H9 (cell line): ENCODE measurements at regions not wholly inside any gene's neighbourhood (a gene's known extent, or its start where the extent isn't known, plus 50 kb on each side); places are given as distances from the start of the nearest gene placed in this dataset.

Experiments used
- DNase-seq: peaks from one replicate; pipeline ENCODE4 v3.0.0-alpha.2; 2017
- H2AFZ ChIP-seq: one replicate; pipeline ENCODE4 v1.6.1; 2013; ENCODE audit warnings: mild to moderate bottlenecking, low read length, control low read depth, moderate library complexity
- H2AK5ac ChIP-seq: 2 replicates; pipeline ENCODE4 v1.6.1; 2013; ENCODE audit warnings: low read length, control low read depth, mixed read lengths; ENCODE audit not compliant: insufficient read length
- H2BK120ac ChIP-seq: one replicate; pipeline ENCODE4 v1.6.1; 2013; ENCODE audit warnings: low read depth, mild to moderate bottlenecking, low read length, control low read depth, inconsistent platforms; ENCODE audit not compliant: poor library complexity, severe bottlenecking
- H2BK12ac ChIP-seq: 2 replicates; pipeline ENCODE4 v1.6.1; 2013; ENCODE audit warnings: low read length, control low read depth, mixed read lengths, low read depth; ENCODE audit not compliant: insufficient read length
- H2BK15ac ChIP-seq: 2 replicates; pipeline ENCODE4 v1.6.1; 2013; ENCODE audit warnings: low read depth, low read length, control low read depth
- H2BK20ac ChIP-seq: one replicate; pipeline ENCODE4 v1.6.1; 2013; ENCODE audit warnings: low read depth, mild to moderate bottlenecking, low read length, control low read depth, inconsistent platforms; ENCODE audit not compliant: poor library complexity, severe bottlenecking
- H2BK5ac ChIP-seq: 2 replicates; pipeline ENCODE4 v1.6.1; 2013; ENCODE audit warnings: low read length, control low read depth, mixed read lengths; ENCODE audit not compliant: insufficient read length
- H3K14ac ChIP-seq: 2 replicates; pipeline ENCODE4 v1.6.1; 2013; ENCODE audit warnings: low read length, control low read depth; ENCODE audit not compliant: insufficient read depth
- H3K18ac ChIP-seq: 2 replicates; pipeline ENCODE4 v1.6.1; 2013; ENCODE audit warnings: low read depth, mild to moderate bottlenecking, mixed read lengths, low read length, control low read depth; ENCODE audit not compliant: insufficient read length
- H3K23ac ChIP-seq: 2 replicates; pipeline ENCODE4 v1.6.1; 2013; ENCODE audit warnings: low read length, control low read depth, mixed read lengths, low read depth; ENCODE audit not compliant: insufficient read length
- H3K23me2 ChIP-seq: 2 replicates; pipeline ENCODE4 v1.6.1; 2013; ENCODE audit warnings: low read depth, mild to moderate bottlenecking, mixed read lengths, low read length, control low read depth; ENCODE audit not compliant: insufficient read length, poor library complexity, severe bottlenecking
- H3K27ac ChIP-seq: 2 replicates; pipeline ENCODE4 v1.5.1; 2013; ENCODE audit warnings: low read length, control low read depth, mixed read lengths, low read depth; ENCODE audit not compliant: insufficient read length
- H3K27me3 ChIP-seq: 2 replicates; pipeline ENCODE4 v1.6.1; 2013; ENCODE audit warnings: low read length, control low read depth, inconsistent platforms; ENCODE audit not compliant: insufficient read depth
- H3K4ac ChIP-seq: 2 replicates; pipeline ENCODE4 v1.6.1; 2013; ENCODE audit warnings: low read depth, mild to moderate bottlenecking, control low read depth, inconsistent platforms, low read length, moderate library complexity
- H3K4me1 ChIP-seq: 2 replicates; pipeline ENCODE4 v1.6.1; 2013; ENCODE audit warnings: low read length, control low read depth, inconsistent platforms; ENCODE audit not compliant: insufficient read depth
- H3K4me2 ChIP-seq: 2 replicates; pipeline ENCODE4 v1.6.1; 2013; ENCODE audit warnings: low read length, control low read depth, mixed read lengths; ENCODE audit not compliant: insufficient read length, insufficient read depth
- H3K56ac ChIP-seq: 2 replicates; pipeline ENCODE4 v1.6.1; 2013; ENCODE audit warnings: low read depth, mild to moderate bottlenecking, mixed read lengths, low read length, control low read depth; ENCODE audit not compliant: insufficient read length
- H3K79me1 ChIP-seq: 2 replicates; pipeline ENCODE4 v1.6.1; 2013; ENCODE audit warnings: low read depth, mild to moderate bottlenecking, moderate library complexity, low read length, control low read depth, inconsistent platforms; ENCODE audit not compliant: insufficient read depth, poor library complexity, severe bottlenecking
- H3K79me2 ChIP-seq: 2 replicates; pipeline ENCODE4 v1.6.1; 2013; ENCODE audit warnings: low read length, control low read depth, inconsistent platforms; ENCODE audit not compliant: insufficient read depth
- H3K9ac ChIP-seq: 2 replicates; pipeline ENCODE4 v1.6.1; 2013; ENCODE audit warnings: low read length, control low read depth, mixed read lengths; ENCODE audit not compliant: insufficient read length; ENCODE audit errors: extremely low read depth
- H3K9me3 ChIP-seq: one replicate; pipeline ENCODE4 v1.6.1; 2013; ENCODE audit warnings: low read depth, low read length, inconsistent platforms; ENCODE audit not compliant: control insufficient read depth
- H3T11ph ChIP-seq: one replicate; pipeline ENCODE4 v1.6.1; 2013; ENCODE audit warnings: mild to moderate bottlenecking, low read length, control low read depth, inconsistent platforms
- H4K20me1 ChIP-seq: one replicate; pipeline ENCODE4 v1.6.1; 2013; ENCODE audit not compliant: control insufficient read depth, insufficient read length, insufficient read depth
- H4K5ac ChIP-seq: 2 replicates; pipeline ENCODE4 v1.6.1; 2013; ENCODE audit warnings: low read depth, mild to moderate bottlenecking, mixed read lengths, low read length, control low read depth; ENCODE audit not compliant: insufficient read length
- H4K8ac ChIP-seq: replicated peaks from 2 replicates; pipeline ENCODE4 v1.6.1; 2013; ENCODE audit warnings: low read length, control low read depth, mixed read lengths, low read depth; ENCODE audit not compliant: insufficient read length
- H4K91ac ChIP-seq: 2 replicates; pipeline ENCODE4 v1.6.1; 2013; ENCODE audit warnings: low read depth, mild to moderate bottlenecking, moderate library complexity, mixed read lengths, low read length, control low read depth; ENCODE audit not compliant: insufficient read length
- H3K27ac Mint-ChIP-seq, 3 experiments: 2 replicates in 2 of 3; 3 replicates in 1 of 3; pipeline ENCODE4 v1.8.0; 2020 to 2021; ENCODE audit warnings: mixed read lengths in 3 of 3, mild to moderate bottlenecking in 1 of 3, moderate library complexity in 1 of 3
- H3K27me3 Mint-ChIP-seq: 2 replicates; pipeline ENCODE4 v1.8.0; 2021; ENCODE audit warnings: low read depth, mild to moderate bottlenecking, moderate library complexity, mixed read lengths
- H3K36me3 Mint-ChIP-seq, 3 experiments: 2 replicates in 2 of 3; 3 replicates in 1 of 3; pipeline ENCODE4 v1.8.0; 2020 to 2021; ENCODE audit warnings: low read depth in 3 of 3, mixed read lengths in 3 of 3; ENCODE audit not compliant: insufficient read depth in 1 of 3
- H3K4me1 Mint-ChIP-seq, 2 experiments: 2 replicates each; pipeline ENCODE4 v1.8.0; 2020; ENCODE audit warnings: mixed read lengths in 2 of 2
- H3K4me3 Mint-ChIP-seq, 2 experiments: 2 replicates in 1 of 2; 3 replicates in 1 of 2; pipeline ENCODE4 v1.8.0; 2020 to 2021; ENCODE audit warnings: mild to moderate bottlenecking in 2 of 2, mixed read lengths in 2 of 2, moderate library complexity in 1 of 2
- H3K9me3 Mint-ChIP-seq, 2 experiments: 2 replicates in 1 of 2; 3 replicates in 1 of 2; pipeline ENCODE4 v1.8.0; 2020; ENCODE audit warnings: mild to moderate bottlenecking in 2 of 2, mixed read lengths in 2 of 2, moderate library complexity in 1 of 2
- WGBS: extraction: QIAGEN DNeasy Blood & Tissue Kit; methylation state at CpG from one replicate; pipeline ENCODE4 v1.1.7; 2013; ENCODE audit warnings: missing lambda C conversion rate, low lambda C conversion rate, mixed read lengths; ENCODE audit not compliant: insufficient read length; ENCODE audit errors: extremely low coverage; 5-methylcytosine and 5-hydroxymethylcytosine counted together
- TF ChIP-seq, protein P1 (sequence below): fragments of 200-600 bp; sonication (generic); conservative IDR thresholded peaks from 3 replicates; pipeline ENCODE4 v1.8.0; 2021; ENCODE audit warnings: antibody characterized with exemption, mild to moderate bottlenecking

DNA sequence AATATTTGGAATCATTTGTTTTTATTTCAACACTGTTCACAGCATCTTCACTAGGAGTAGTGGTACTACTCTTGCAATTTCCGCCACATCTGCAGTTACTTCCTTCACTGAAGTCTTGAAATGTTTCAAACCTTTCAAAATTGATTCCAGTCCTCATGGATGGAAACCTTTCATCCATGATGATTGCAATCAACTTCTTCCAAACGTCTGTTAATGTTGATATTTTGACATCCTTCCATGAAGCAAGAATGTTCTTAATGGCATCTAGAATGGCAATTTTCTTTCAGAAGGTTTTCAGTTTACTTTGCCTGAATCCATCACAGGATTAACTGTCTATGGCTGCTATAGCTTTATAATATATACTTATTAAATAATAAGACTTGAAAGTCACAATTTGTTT lies 736.8 kb upstream of the CA10 start:
- no peaks in the 10 kb centered on the region for H4K20me1 ChIP-seq
- H3K27ac ChIP-seq: no peak overlapping the region
- no peak overlapping the region for H2BK15ac ChIP-seq
- H3K9me3 Mint-ChIP-seq: no peaks in the 10 kb centered on the region
- H3K4me1 ChIP-seq: no peaks in the 10 kb centered on the region
- no peak overlapping the region for H2AK5ac ChIP-seq
- no peaks in the 10 kb centered on the region for H3K79me1 ChIP-seq
- H3K36me3 Mint-ChIP-seq: no peaks in the 10 kb centered on the region
- H3K9me3 ChIP-seq: no peaks in the 10 kb centered on the region
- H3K23ac ChIP-seq: no peak overlapping the region
- no CpG with 5 or more reads among the region's 2 CpGs for WGBS
- no peak for DNase-seq
- no peak overlapping the region for H3K4me3 Mint-ChIP-seq
- no peak overlapping the region for H3T11ph ChIP-seq
- no peaks in the 10 kb centered on the region for H3K23me2 ChIP-seq
- H3K18ac ChIP-seq: no peak overlapping the region
- H3K4ac ChIP-seq: no peak overlapping the region
- H3K27ac Mint-ChIP-seq: no peak overlapping the region
- H4K8ac ChIP-seq: no peak overlapping the region
- no peak overlapping the region for H2BK120ac ChIP-seq
- H3K56ac ChIP-seq: no peak overlapping the region
- no peak overlapping the region for H2AFZ ChIP-seq
- H3K27me3 ChIP-seq: no peaks in the 10 kb centered on the region
- H3K79me2 ChIP-seq: no peaks in the 10 kb centered on the region
- no peaks in the 10 kb centered on the region for H3K4me1 Mint-ChIP-seq
- H3K14ac ChIP-seq: no peak overlapping the region
- TF ChIP-seq, protein P1, sequence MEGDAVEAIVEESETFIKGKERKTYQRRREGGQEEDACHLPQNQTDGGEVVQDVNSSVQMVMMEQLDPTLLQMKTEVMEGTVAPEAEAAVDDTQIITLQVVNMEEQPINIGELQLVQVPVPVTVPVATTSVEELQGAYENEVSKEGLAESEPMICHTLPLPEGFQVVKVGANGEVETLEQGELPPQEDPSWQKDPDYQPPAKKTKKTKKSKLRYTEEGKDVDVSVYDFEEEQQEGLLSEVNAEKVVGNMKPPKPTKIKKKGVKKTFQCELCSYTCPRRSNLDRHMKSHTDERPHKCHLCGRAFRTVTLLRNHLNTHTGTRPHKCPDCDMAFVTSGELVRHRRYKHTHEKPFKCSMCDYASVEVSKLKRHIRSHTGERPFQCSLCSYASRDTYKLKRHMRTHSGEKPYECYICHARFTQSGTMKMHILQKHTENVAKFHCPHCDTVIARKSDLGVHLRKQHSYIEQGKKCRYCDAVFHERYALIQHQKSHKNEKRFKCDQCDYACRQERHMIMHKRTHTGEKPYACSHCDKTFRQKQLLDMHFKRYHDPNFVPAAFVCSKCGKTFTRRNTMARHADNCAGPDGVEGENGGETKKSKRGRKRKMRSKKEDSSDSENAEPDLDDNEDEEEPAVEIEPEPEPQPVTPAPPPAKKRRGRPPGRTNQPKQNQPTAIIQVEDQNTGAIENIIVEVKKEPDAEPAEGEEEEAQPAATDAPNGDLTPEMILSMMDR: no peak
- no peak overlapping the region for H3K9ac ChIP-seq
- H3K4me2 ChIP-seq: no peak overlapping the region
- H4K5ac ChIP-seq: no peak overlapping the region
- no peak overlapping the region for H4K91ac ChIP-seq
- no peak overlapping the region for H2BK20ac ChIP-seq
- H2BK5ac ChIP-seq: no peak overlapping the region
- H3K27me3 Mint-ChIP-seq: no peaks in the 10 kb centered on the region
- H2BK12ac ChIP-seq: no peak overlapping the region
